H1 (cell line): ENCODE measurements at regions not wholly inside any gene's neighbourhood (a gene's known extent, or its start where the extent isn't known, plus 50 kb on each side); places are given as distances from the start of the nearest gene placed in this dataset.

Experiments
- CTCF ChIA-PET: fragments of 300-600 bp; sonication (Branson Sonifier 250); formaldehyde crosslinking; loops from one replicate; lab custom pipeline; 2021; ENCODE audit not compliant: partially characterized antibody; lab: Charles Lee
- POLR2A ChIA-PET: fragments of 300-600 bp; sonication (Branson Sonifier 250); formaldehyde crosslinking; loops from one replicate; lab custom pipeline; 2021; ENCODE audit warnings: inconsistent platforms; ENCODE audit not compliant: partially characterized antibody; lab: Charles Lee
- DNase-seq, 2 experiments: peaks; one replicate each; pipeline versions ENCODE4 v3.0.0 to v3.0.0-alpha.2; 2010 to 2022; ENCODE audit warnings: low spot score in 2 of 2, low read depth in 1 of 2, mixed read lengths in 1 of 2
- FAIRE-seq: peaks from 2 replicates; lab custom pipeline; 2011; peaks lifted over from hg19 to GRCh38; lab: Jason Lieb, UNC
- H2AFZ ChIP-seq: 2 replicates; pipeline ENCODE4 v1.8.1; 2012; ENCODE audit warnings: low read length, inconsistent platforms
- H2AK5ac ChIP-seq: 2 replicates; pipeline ENCODE4 v1.6.1; 2013; ENCODE audit warnings: low read depth, low read length
- H2BK120ac ChIP-seq: replicated peaks from 2 replicates; pipeline ENCODE3; 2013; ENCODE audit warnings: low read depth, low read length, inconsistent platforms
- H2BK12ac ChIP-seq: 2 replicates; pipeline ENCODE4 v1.6.1; 2013; ENCODE audit warnings: low read depth, low read length
- H2BK15ac ChIP-seq: 2 replicates; pipeline ENCODE4 v1.6.1; 2013; ENCODE audit warnings: low read length
- H2BK20ac ChIP-seq: 2 replicates; pipeline ENCODE4 v1.6.1; 2013; ENCODE audit warnings: low read length
- H2BK5ac ChIP-seq: 2 replicates; pipeline ENCODE4 v1.6.1; 2013; ENCODE audit warnings: low read depth, low read length
- H3K14ac ChIP-seq: 2 replicates; pipeline ENCODE4 v1.6.1; 2013; ENCODE audit warnings: inconsistent platforms; ENCODE audit not compliant: insufficient read length
- H3K18ac ChIP-seq: 2 replicates; pipeline ENCODE4 v1.6.1; 2013; ENCODE audit warnings: low read length; ENCODE audit errors: extremely low read depth
- H3K23ac ChIP-seq: 2 replicates; pipeline ENCODE4 v1.6.1; 2013; ENCODE audit warnings: inconsistent platforms; ENCODE audit not compliant: insufficient read length
- H3K23me2 ChIP-seq: 2 replicates; pipeline ENCODE4 v1.6.1; 2013; ENCODE audit warnings: low read depth, low read length
- H3K27ac ChIP-seq: 2 replicates; pipeline ENCODE4 v1.6.1; 2011; ENCODE audit warnings: low read depth, low read length, inconsistent platforms
- H3K27me3 ChIP-seq, 4 experiments: replicated peaks in 1 of 4; 1 replicate in 1 of 4; 2 replicates in 3 of 4; pipeline versions ENCODE4 v1.6.1 to v1.8.1; 2011 to 2013; ENCODE audit warnings: low read length in 3 of 4, mild to moderate bottlenecking in 3 of 4, inconsistent platforms in 2 of 4, mixed read lengths in 2 of 4, moderate library complexity in 1 of 4; ENCODE audit not compliant: control insufficient read depth in 3 of 4, insufficient read depth in 3 of 4; ENCODE audit errors: extremely low read depth in 1 of 4
- H3K36me3 ChIP-seq, 4 experiments: 2 replicates each; pipeline versions ENCODE4 v1.6.1 to v1.8.1; 2011 to 2013; ENCODE audit warnings: mild to moderate bottlenecking in 4 of 4, low read length in 3 of 4, moderate library complexity in 2 of 4, control low read depth in 1 of 4, inconsistent platforms in 1 of 4; ENCODE audit not compliant: insufficient read depth in 4 of 4, control insufficient read depth in 2 of 4
- H3K4ac ChIP-seq: replicated peaks from 2 replicates; pipeline ENCODE3; 2013; ENCODE audit warnings: low read length, low read depth, mixed read lengths, inconsistent platforms; ENCODE audit not compliant: insufficient read length
- H3K4me1 ChIP-seq, 4 experiments: replicated peaks in 1 of 4; 1 replicate in 1 of 4; 2 replicates in 3 of 4; pipeline versions ENCODE4 v1.6.1 to v1.8.1; 2011 to 2013; ENCODE audit warnings: low read length in 3 of 4, inconsistent platforms in 2 of 4, mixed read lengths in 1 of 4; ENCODE audit not compliant: insufficient read depth in 4 of 4, control insufficient read depth in 3 of 4
- H3K4me2 ChIP-seq, 2 experiments: 2 replicates each; pipeline versions ENCODE4 v1.6.1 to v1.8.1; 2011 to 2013; ENCODE audit warnings: low read depth in 2 of 2, low read length in 2 of 2, control low read depth in 1 of 2, inconsistent platforms in 1 of 2, mild to moderate bottlenecking in 1 of 2; ENCODE audit not compliant: insufficient read depth in 1 of 2
- H3K4me3 ChIP-seq, 4 experiments: fragments of 200-600, 300-600 bp in 1 of 4; sonication (generic), shearing (Covaris generic), sonication (Bioruptor Twin) in 1 of 4; 2 replicates each; pipeline versions ENCODE4 v1.5.1 to v1.8.1; 2011 to 2016; ENCODE audit warnings: low read length in 4 of 4, low read depth in 3 of 4, control low read depth in 2 of 4, inconsistent platforms in 2 of 4, mild to moderate bottlenecking in 2 of 4, mixed read lengths in 1 of 4, moderate library complexity in 1 of 4; ENCODE audit not compliant: insufficient read depth in 2 of 4; ENCODE audit errors: extremely low read depth in 1 of 4
- H3K56ac ChIP-seq: replicated peaks from 2 replicates; pipeline ENCODE3; 2013; ENCODE audit warnings: low read depth, mild to moderate bottlenecking, mixed read lengths, low read length, inconsistent platforms; ENCODE audit not compliant: insufficient read length
- H3K79me1 ChIP-seq: 2 replicates; pipeline ENCODE4 v1.6.1; 2013; ENCODE audit warnings: low read depth, low read length, control low read depth
- H3K79me2 ChIP-seq, 2 experiments: 2 replicates each; pipeline versions ENCODE4 v1.6.1 to v1.8.1; 2012 to 2013; ENCODE audit warnings: low read length in 2 of 2, mild to moderate bottlenecking in 2 of 2, inconsistent platforms in 1 of 2; ENCODE audit not compliant: insufficient read depth in 2 of 2, control insufficient read depth in 1 of 2
- H3K9ac ChIP-seq, 4 experiments: replicated peaks in 1 of 4; 1 replicate in 1 of 4; 2 replicates in 3 of 4; pipeline versions ENCODE4 v1.6.1 to v1.8.1; 2011 to 2013; ENCODE audit warnings: low read depth in 3 of 4, low read length in 3 of 4, control low read depth in 2 of 4, mild to moderate bottlenecking in 2 of 4, moderate library complexity in 2 of 4, inconsistent platforms in 1 of 4; ENCODE audit errors: extremely low read depth in 1 of 4
- H3K9me3 ChIP-seq, 2 experiments: 2 replicates each; pipeline versions ENCODE4 v1.6.1 to v1.8.1; 2012 to 2013; ENCODE audit warnings: mild to moderate bottlenecking in 2 of 2, moderate library complexity in 2 of 2, control low read depth in 1 of 2, inconsistent platforms in 1 of 2, low read depth in 1 of 2, low read length in 1 of 2, mixed read lengths in 1 of 2; ENCODE audit not compliant: insufficient read depth in 2 of 2
- H4K20me1 ChIP-seq, 2 experiments: replicated peaks in 1 of 2; 2 replicates each; pipeline versions ENCODE3 to v1.8.1; 2011 to 2013; ENCODE audit warnings: inconsistent platforms in 2 of 2, low read length in 2 of 2, mild to moderate bottlenecking in 1 of 2; ENCODE audit not compliant: insufficient read depth in 2 of 2, control insufficient read depth in 1 of 2
- H4K5ac ChIP-seq: 2 replicates; pipeline ENCODE4 v1.6.1; 2013; ENCODE audit warnings: low read length, low read depth, mixed read lengths, inconsistent platforms; ENCODE audit not compliant: insufficient read length
- H4K8ac ChIP-seq: 2 replicates; pipeline ENCODE4 v1.8.0; 2013; ENCODE audit warnings: mild to moderate bottlenecking, moderate library complexity, low read length, inconsistent platforms; ENCODE audit not compliant: insufficient read depth; ENCODE audit errors: extremely low read depth
- H4K91ac ChIP-seq: replicated peaks from 2 replicates; pipeline ENCODE3; 2013; ENCODE audit warnings: low read length, mixed read lengths, inconsistent platforms; ENCODE audit not compliant: insufficient read length
- CHD1 ChIP-seq: IDR thresholded peaks from 2 replicates; pipeline ENCODE4 v1.6.1; 2012; ENCODE audit warnings: low read depth, low read length, improper control_type of control experiment
- CTBP2 ChIP-seq: IDR thresholded peaks from 2 replicates; pipeline ENCODE4 v1.7.0; 2011; ENCODE audit warnings: borderline replicate concordance, mild to moderate bottlenecking, moderate library complexity, mixed read lengths, low read length; ENCODE audit not compliant: insufficient read depth, insufficient read length
- EZH2 ChIP-seq: fragments of 200-600 bp; sonication (generic); IDR thresholded peaks from 2 replicates; pipeline ENCODE4 v1.7.1; 2012; ENCODE audit warnings: low read depth, mild to moderate bottlenecking, moderate library complexity, low read length, inconsistent platforms; ENCODE audit not compliant: severe bottlenecking
- GABPA ChIP-seq: IDR thresholded peaks from 2 replicates; pipeline ENCODE4 v1.6.1; 2011; ENCODE audit warnings: mild to moderate bottlenecking, low read length, moderate library complexity, borderline replicate concordance; ENCODE audit not compliant: insufficient read depth
- POU5F1 ChIP-seq: IDR thresholded peaks from 2 replicates; pipeline ENCODE4 v1.6.1; 2011; ENCODE audit warnings: low read depth, mild to moderate bottlenecking, low read length, moderate library complexity
- RBBP5 ChIP-seq: IDR thresholded peaks from 2 replicates; pipeline ENCODE4 v1.7.1; 2012; ENCODE audit warnings: low read depth, mild to moderate bottlenecking, inconsistent platforms, low read length, moderate library complexity, borderline replicate concordance
- SIRT6 ChIP-seq: IDR thresholded peaks from one replicate; pipeline ENCODE4 v1.7.1; 2012; ENCODE audit warnings: low read length, inconsistent platforms
- SUZ12 ChIP-seq: fragments of 200-600 bp; sonication (generic); IDR thresholded peaks from 2 replicates; pipeline ENCODE4 v1.6.1; 2012; ENCODE audit warnings: mild to moderate bottlenecking, inconsistent platforms, low read length, moderate library complexity, mixed read lengths
- ZNF274 ChIP-seq: IDR thresholded peaks from 2 replicates; pipeline ENCODE4 v1.7.0; 2012; ENCODE audit warnings: low read length, borderline replicate concordance; ENCODE audit errors: extremely low read depth
- WGBS, 2 experiments: shearing (Covaris generic) in 1 of 2; methylation state at CpG; one replicate each; pipeline versions ENCODE4 v1.1.6 to v1.1.7; 2013 to 2015; ENCODE audit warnings: low lambda C conversion rate in 2 of 2, mixed read lengths in 2 of 2, inconsistent platforms in 1 of 2, low coverage in 1 of 2, missing lambda C conversion rate in 1 of 2; ENCODE audit not compliant: insufficient replicate concordance in 2 of 2, insufficient coverage in 1 of 2, insufficient read length in 1 of 2; ENCODE audit errors: extremely low coverage in 1 of 2, missing lambda C conversion rate in 1 of 2; 5-methylcytosine and 5-hydroxymethylcytosine counted together
- TF ChIP-seq, protein P1 (sequence below): IDR thresholded peaks from 2 replicates; pipeline ENCODE4 v1.6.1; 2012; ENCODE audit warnings: low read length, inconsistent platforms
- TF ChIP-seq, protein P2 (sequence below): IDR thresholded peaks from 2 replicates; pipeline ENCODE4 v1.6.1; 2011; ENCODE audit warnings: low read length, improper control_type of control experiment

DNA sequence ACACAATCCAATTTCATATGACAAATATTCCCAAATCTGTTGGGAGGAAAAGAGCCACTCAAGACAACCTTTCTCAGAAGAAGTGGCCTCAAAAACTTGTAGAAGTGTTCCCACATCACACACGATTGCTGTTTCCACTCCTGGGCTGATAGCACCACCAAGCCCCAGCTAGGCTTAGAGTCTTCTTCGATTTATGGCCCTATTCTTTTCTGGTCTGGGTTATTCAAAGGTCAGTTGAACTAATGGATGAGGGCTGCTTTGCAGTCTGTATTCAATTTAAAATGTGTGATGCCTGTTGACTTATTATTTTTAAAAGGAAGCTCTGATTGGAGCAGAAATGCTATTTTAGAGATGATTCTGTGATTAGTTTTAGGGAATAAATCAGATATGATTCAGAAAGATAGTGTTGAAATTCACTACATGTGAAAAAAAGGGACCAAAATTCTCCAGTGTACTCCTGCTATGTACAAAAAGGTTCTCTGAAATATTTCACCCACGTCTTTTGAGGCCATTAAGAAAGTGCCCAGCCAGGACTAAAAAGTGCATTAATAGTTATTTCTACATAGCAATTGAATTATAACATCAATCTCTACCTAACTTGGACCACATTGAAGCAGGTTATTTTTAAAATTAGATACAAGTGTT is 57.3 kb upstream of the SPON1 start:
- Histone ChIP-seq H3K23ac (no peak overlapping the region), H3K23me2 (no peaks in the 10 kb centered on the region), H3K9ac (no peak overlapping the region), H2BK15ac (no peak overlapping the region), H3K4me3 (no peak overlapping the region), H3K27me3 (no peaks in the 10 kb centered on the region), H3K79me2 (no peaks in the 10 kb centered on the region), H3K4me2 (no peak overlapping the region), H3K9me3 (peaks cover 2 to 4% of the 10 kb centered on the region in 2 experiments; a peak in 2 of 4 replicates), H4K5ac (no peak overlapping the region), H3K56ac (no peak overlapping the region), H4K20me1 (no peaks in the 10 kb centered on the region), H2BK12ac (no peak overlapping the region), H3K14ac (no peak overlapping the region), H3K36me3 (no peaks in the 10 kb centered on the region), H4K91ac (no peak overlapping the region), H4K8ac (no peak overlapping the region), H3K4me1 (no peaks in the 10 kb centered on the region), H3K4ac (no peak overlapping the region), H2AK5ac (no peak overlapping the region), H3K18ac (no peak overlapping the region), H2BK120ac (no peak overlapping the region), H3K79me1 (no peaks in the 10 kb centered on the region), H2BK5ac (no peak overlapping the region), H3K27ac (no peak overlapping the region), H2AFZ (no peak overlapping the region), H2BK20ac (no peak overlapping the region)
- ChIA-PET POLR2A (no interaction called here), CTCF (no interaction called here)
- FAIRE-seq, result no peak
- WGBS, 2 experiments, result 93% methylated on average over 3 of the region's 3 CpGs; no CpG with 5 or more reads in 1 of the 2 experiments
- no peak for DNase-seq
- TF ChIP-seq ZNF274 (no peak), CTBP2 (no peak), SUZ12 (no peak), SIRT6 (no peak), RBBP5 (no peak), CHD1 (no peak), POU5F1 (no peak), EZH2 (no peak), GABPA (no peak)
- TF ChIP-seq, protein P1, sequence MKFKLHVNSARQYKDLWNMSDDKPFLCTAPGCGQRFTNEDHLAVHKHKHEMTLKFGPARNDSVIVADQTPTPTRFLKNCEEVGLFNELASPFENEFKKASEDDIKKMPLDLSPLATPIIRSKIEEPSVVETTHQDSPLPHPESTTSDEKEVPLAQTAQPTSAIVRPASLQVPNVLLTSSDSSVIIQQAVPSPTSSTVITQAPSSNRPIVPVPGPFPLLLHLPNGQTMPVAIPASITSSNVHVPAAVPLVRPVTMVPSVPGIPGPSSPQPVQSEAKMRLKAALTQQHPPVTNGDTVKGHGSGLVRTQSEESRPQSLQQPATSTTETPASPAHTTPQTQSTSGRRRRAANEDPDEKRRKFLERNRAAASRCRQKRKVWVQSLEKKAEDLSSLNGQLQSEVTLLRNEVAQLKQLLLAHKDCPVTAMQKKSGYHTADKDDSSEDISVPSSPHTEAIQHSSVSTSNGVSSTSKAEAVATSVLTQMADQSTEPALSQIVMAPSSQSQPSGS, result no peak
- TF ChIP-seq, protein P2, sequence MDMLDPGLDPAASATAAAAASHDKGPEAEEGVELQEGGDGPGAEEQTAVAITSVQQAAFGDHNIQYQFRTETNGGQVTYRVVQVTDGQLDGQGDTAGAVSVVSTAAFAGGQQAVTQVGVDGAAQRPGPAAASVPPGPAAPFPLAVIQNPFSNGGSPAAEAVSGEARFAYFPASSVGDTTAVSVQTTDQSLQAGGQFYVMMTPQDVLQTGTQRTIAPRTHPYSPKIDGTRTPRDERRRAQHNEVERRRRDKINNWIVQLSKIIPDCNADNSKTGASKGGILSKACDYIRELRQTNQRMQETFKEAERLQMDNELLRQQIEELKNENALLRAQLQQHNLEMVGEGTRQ, result no peak
